ENCODE measurements at regions not wholly inside any gene's neighbourhood (a gene's known extent, or its start where the extent isn't known, plus 50 kb on each side); places are given as distances from the start of the nearest gene placed in this dataset.

DNA sequence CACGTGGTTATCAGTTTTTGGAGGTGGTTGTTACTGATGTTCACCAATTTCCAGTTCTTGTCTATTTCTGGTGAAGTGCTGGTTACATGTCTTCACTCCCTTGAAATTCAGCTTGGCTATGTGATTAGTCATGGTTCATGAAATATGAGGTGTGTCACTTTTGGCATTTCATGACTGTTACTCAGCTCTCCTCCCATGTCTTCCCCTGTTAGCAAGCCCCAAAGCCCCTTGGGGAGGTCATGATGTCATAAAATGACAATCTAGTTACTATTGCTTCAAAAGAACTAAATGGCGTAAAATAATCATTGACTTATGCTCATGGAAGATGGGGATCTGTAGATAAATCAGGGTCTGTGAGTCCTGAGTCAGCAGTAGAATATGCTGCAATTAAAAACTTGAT is 425.1 kb downstream of the SETD4 start:
- no peak for DNase-seq

DNA sequence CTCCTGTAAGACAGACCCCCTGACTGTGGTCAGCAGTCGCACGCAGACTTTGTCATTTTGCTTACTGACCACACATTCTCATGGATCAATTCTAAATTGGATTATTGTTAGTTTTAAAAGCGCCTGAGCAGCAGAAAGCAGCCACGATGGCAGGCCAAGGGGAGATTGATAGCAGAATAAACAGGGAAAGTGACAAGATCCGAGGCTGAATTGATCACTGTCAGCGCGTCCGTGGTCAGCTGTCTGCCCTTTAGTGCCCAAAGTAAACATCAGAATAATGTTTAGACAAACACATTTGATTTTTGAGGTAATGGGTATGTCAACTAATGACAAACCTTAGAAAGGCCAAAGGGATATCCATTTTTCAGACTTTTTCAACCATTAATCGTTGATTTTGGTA is 426.8 kb downstream of the SETD4 start:
- DNase-seq, result no peak

DNA sequence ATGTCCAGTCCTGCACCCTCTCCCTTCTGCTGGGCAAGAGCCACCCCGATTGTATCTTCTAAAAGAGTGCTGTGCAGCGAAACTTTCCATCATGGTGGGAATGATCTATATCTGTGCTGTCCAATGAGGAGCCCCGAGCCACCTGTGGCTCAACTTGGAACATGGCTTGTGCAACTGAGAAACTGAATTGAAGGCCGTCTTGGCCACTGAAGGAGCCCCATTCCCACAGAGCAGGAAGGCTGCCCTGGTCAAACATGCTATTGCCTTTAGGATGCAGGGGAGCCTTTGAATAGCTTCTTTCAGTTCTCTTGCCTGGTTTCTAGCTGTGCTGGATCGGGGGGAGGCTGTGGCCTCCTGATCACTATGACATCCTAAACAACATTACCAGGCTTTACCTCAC is 427.6 kb downstream of the SETD4 start:
- DNase-seq, result no peak

DNA sequence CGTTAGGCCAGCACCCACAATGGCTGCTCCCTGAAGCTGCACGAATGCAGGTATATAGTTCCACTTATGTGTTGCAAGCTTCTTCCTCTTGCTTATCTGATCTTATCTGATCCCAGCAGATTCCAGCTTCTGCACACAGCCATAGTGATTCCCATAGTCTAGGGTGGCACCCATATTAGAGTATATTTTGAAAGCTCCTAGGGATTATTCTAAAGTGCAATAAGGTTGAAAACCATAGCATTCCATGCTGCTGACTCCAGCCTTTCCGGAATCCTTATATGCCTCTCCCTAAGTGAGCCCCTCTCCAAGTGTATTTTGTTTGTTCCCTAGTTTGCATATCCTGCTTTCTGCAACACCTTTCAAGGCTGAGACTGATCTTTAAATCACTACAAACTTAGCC is 432.0 kb downstream of the SETD4 start:
- no peak for DNase-seq

DNA sequence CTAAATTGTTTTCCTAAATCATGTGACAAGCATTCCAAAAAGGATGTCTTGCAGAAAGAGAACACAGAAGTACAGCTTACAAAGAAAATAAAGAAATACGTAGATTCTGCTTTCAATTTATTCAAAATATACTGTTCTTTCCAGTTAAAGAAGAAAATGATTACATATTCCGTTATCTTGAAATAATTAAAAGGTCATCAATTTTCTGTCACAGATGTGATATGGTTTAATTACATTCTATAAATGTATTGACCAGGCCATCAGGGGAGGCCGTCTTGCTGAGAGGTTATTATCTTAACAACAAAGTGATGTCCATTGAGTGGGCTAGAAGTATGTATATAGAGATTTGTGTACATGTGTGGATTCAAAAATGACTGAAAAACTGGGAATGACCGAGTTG is 432.9 kb downstream of the SETD4 start:
- DNase-seq, result no peak

DNA sequence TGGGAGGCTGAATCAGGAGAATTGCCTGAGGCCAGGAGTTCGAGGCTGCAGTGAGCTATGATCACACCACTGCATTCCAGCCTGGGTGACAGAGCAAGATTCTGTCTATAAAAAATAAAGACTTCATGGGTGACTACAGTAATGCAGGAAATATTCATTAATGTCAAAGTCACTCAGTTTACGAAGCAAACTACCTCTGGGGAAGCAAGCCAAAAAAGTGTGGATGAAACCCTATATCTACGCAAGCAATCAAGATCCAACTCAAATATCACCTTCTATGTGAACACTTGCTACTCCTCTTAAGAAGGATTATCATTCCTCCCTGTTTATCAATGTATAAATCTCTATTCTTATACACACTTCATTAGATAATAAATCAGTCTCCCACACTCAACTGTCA is 434.8 kb downstream of the SETD4 start:
- no peak for DNase-seq

DNA sequence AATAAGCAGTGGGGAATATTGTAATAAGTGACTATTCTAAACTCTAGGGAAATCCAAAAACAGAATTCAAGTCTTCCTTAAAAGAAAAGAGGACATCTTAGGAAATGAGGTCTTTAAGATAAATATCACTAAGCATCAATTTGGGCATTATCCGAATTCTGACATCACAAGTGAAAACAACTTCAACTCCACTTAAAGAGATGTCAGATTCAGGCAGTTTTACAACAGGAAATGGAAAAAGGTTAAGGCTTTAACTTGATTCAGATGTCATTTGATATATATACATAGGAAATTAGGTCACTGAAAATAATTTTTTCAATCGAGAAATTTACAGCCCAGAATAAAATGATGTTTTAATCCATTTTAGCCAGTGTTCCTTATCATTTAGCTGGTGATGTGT is 435.4 kb downstream of the SETD4 start:
- no peak for DNase-seq

DNA sequence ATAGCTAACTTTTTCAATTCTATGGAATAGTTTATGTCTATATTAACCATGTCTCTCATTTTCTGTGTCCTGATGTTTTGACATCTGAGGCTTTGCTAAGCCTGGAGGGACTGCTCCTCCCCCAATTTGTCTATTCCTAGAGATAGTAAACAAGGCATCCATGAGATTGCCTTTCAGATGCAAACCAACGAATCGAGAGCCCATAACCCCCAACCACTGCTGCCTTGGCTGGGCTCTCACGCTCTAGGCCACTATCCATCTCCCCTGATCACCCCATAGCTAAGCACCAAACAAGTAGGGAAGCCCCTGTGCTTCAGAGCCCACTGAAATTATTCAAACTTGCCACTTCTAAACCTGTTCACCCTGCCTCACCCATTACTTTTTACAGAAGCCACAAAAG is 437.7 kb downstream of the SETD4 start:
- DNase-seq, result no peak

DNA sequence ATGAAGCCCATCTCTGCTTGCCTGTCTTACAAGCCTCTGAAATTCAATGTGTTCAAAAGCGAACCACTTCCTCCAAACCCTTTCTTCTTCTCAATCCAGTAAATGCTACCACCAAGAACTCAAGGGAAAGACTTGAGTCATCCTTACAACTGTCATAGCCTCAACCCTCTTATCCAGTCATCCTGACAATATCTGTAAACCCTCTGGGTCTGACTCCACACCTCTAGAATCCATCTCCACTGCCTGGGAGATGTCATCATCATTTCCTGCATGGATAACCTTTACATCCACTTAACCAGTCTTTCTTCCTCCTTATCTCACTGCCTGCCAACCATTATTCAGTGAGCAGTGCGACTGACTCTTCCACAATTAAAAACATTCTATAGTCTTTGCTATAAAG is 441.1 kb downstream of the SETD4 start:
- no peak for DNase-seq

DNA sequence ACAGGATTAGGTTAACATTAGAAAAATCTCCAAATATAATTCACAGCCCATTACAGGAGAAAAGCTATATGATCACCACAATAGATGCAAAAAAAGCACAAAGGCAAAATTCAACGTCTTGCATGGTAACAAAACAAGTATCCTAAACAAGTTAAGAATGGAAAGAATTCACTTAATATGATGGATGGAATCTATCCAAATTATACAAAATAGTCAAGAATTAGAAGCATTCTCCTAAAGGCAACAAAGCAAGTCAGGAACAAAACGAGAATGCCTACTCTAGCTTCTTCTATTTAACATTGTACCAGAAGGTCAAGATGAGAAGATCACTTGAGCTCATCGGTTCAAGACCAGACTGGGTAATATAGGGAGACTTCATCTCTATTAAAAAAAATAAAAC is 442.8 kb downstream of the SETD4 start:
- DNase-seq, result no peak

DNA sequence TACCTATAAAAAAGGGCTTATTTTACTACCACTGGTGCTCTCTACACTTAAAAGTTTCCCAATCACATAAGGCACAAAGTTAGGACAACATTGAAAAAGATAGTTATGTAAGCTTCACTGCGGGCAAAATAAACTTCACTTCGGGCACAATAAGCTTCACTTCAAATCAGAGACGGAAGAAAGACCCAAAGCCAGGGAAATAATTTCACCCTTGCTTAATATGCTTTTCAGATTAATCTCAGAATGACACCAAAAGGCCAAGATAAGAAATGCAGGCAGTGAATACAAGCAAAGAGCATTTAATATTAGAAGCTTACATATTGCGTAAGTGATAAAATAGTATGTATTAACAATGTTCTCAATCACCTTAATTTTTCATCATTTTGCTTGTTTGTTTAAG is 444.2 kb downstream of the SETD4 start:
- DNase-seq, result peak in 1 of 2 donors; percentile 15

DNA sequence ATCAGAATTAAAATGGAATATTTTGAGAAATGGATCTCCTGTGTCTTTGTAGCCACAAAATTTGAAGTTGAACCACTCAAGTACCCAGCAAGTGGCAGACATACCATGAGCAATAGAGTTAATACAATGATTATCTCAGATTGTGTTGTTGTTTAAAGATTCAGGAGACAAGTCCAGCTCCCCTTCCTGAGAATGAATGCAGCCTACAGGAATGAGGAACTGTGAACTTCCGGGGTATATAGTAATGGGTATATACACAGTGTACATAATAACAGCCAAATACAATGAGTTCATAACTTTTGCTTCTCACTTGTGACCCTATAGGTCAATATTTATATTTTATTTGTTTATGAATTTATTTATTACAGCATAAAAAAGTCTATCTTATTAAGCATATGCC is 445.0 kb downstream of the SETD4 start:
- DNase-seq, result no peak

DNA sequence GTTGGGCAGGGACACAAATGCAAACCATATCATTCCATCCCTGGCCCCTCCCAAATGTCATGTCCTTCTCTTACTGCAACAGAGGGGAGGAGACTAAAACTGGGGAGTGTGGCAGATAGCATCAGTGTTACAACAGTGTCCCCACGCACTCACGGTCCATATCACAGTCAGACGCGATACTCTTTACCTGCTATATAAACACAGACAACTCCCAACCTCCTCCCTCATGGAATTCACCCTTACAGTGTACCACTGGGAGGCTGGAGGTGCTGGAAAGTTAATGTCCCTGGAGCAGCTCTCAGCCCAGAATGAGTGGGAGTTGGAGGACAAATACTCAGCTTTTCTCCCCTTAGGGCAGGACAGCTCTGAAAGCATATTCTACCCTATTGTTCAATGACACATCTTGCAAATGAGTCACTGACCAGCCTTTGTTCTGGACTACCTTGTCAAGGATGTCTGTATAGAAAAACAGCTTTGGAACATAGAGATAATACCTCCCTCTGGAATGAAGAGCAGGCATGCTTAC is 445.9 kb downstream of the SETD4 start:
- no peak for DNase-seq

DNA sequence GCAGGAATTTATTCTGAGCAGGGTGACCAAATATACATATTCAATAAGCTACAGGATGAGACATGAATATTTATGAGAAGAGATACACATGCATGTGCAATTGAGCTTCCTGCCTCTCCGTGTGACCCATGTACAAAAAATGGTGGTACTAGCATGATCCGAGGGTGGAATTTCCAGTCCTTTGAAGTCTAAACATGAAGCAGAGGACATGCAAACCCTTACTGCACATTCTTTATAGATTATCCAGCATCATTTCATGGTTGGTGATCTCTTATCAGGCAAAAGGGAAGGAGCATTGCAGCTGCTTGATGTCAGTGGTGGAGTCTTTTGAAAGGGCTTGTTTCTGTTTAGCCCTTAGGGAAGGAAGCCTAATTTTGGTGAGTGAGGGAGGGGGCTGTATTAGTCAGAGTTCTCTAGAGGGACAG is 448.6 kb downstream of the SETD4 start:
- no peak for DNase-seq

DNA sequence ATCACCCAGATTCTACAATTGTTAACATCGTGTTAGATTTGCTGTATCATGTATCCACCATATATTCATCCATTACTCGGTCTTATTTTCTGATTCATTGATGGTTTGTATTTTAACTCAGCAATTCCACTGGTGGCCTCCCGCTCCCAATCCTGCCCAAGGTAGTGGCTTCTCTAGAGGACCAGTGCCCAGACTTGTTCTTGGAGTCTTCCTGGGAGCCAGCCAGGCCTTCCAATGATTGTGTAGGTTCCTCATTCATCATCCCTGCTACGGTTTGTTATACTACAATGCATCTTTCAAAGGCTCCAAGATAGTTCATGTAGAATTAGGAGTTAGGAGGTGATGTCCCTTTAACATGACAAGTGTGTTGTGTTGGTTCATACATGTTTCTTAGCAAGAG is 451.1 kb downstream of the SETD4 start:
- no peak for DNase-seq

DNA sequence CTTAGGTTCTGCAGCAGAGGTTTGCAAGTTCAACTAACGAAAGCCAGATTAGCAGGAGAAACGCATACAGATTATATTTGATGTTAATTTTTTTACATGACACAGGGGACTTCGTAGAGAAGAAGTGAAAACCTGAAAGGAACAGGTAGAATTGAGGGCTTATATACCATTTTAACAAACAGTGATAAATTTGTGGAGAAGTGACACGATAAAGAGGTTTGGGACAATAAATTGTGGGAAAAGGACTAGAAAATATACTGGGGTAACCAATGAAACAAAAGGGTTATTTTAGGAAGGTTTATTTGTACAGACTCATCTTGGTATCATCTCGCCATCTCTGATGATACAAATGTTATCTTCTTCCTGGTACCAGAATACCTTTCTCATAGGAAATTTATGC is 452.9 kb downstream of the SETD4 start:
- no peak for DNase-seq

DNA sequence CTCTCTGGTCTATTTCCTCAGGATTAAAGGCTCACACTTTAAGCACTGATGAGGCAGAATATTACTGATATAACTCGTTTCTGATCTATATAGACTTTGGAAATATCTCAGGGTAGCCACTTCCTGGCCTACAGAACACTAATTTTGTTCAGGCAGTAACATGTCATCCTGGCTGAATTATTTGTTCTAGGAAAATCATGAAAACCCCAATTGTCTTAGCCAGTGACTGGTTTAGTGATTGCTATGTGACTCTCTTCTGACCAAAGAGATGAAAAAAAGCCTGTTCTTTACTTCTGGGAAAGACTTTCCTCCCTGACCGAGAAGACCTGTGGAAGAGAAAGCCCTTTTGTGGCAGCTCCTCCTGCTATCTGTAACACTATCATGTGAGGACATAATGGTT is 453.7 kb downstream of the SETD4 start:
- DNase-seq, result no peak

DNA sequence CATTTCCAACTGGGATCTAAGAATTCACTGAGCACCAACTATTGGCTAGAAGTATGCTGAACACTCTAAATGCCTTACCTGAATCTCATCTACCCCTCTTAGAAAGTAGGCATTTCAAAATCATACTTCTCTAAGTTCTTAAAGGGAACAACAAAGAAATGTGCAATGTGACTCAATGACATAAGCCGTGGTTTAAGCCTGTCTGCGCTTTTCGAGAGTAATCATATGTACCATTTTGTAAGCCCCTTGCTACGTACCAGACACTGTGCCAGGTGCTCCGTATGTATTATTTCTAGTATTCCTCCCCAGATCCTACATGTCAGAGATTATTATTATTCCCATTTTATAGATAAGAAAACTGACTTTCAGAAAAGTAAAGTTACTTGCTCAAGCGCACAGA is 454.2 kb downstream of the SETD4 start:
- no peak for DNase-seq

DNA sequence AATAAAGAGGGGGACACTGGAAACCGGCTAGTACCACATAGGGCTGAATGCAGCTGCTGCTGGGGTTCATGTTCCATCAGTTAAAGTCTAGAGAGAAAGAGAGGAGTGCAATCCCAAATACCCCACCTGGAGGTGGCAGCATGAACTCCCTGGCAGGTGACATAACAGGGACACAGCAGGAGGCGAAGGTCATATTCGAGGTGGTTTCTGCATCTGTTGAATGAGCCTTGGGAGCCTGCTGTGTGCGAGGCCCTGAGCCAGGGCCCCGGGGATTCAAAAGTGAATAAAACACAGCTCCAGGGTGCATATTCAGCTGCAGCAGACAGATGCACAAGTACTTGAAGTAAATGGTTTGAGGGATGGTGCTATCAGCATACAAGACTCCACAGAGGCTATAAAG is 456.8 kb downstream of the SETD4 start:
- no peak for DNase-seq

DNA sequence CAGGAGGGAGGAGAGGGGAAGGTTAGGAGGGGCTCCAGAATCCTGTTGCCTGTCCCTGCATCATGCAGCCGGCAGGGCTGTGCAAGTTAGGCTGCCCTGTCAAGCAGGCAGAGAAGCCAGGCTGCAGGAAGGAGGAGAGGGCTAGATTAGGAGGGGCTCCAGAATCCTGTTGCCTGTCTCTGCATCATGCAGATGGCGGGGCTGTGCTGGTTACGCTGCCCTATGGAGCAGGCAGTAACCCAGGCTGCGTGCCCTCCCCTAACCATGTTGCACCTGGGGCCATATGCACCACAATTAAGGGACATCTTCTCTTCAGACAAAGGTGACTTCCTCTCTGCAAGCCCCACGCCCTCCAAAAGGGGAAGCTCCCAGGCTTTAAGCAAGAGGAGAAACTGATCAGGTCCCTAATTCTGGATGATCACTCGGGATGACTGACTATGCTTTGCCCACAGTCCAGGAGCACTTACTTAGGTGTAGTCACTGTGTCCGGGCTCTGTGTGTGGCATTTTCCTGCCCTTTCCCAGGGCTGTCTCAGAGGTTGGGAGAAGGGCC is 457.4 kb downstream of the SETD4 start:
- DNase-seq, result no peak

DNA sequence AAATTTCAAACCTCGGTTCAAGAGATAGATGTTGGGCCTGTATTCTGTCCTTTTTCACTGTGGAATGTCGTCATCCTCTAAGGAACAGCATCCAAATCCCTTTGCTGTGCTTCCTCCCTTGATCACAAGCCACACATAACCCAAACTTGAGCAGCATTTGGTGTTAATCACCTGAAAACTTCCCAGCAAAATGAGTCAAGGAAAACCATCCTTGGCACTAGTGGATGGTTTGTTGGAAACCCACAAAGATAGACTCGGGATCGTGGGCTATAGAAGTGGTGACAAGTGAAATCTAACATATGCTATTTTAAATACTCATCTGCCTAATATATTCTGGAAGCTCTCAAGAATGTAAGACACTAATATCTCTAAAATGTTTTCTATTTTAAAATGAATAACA is 459.1 kb downstream of the SETD4 start:
- DNase-seq, result no peak

DNA sequence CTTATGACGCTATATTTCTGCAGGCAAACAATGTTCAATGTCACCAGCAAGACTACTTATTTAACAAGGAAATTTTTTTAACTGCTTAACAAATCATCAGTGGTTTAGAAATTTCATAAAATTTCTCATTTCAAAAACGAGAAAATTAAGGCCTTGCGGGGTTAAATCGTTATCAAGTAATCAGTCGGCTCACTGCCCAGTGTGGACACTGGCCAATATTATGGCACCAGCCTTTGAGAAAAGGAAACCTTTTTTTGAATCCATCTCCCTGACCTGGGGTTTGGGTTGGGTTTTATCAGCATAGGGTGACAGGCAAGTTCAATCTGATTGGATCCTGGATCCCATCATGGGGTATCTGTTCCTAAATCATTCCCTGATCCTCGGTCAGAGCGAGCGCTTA is 461.2 kb downstream of the SETD4 start:
- no peak for DNase-seq

DNA sequence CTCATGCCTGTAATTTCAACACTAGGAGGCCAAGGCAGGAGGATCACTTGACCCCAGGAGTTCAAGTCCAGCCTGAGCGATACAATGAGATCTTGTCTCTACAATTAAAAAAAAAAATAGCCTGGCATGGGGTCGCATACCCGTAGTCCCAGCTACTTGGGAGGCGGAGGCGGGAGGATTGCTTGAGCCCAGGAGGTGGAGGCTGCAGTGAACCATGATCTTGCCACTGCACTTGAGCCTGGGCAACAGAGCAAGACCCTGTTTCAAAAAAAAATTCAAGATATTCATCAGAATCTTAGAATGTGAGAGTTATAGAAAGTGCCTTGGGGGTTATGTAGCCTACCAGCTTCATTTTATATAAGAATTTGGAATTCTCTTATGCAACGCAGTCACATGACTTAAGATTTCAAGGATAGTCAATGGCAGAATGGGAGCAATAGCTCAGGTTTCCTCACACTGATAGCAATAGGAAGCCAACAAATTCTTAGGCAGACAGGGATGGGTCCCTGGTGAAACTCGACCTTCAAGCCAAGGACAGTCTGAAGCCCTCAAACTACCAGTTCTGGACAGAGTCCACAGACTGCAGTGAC is 462.5 kb downstream of the SETD4 start:
- no peak for DNase-seq

DNA sequence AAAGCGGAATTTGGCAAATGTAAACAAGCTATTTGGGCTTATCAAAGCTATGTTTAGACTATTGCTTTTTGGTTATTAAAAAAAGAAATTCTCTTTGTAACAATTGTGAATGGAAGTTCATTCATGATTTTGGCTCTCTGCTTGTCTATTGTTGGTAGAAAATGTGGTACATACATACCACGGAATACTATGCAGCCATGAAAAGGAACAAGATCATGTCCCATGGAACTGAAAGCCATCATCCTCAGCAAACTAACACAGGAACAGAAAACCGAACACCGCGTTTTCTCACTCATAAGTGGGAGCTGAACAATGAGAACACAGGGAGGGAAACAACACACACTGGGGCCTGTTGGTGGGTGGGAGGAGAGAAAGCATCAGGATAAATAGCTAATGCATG is 465.4 kb downstream of the SETD4 start:
- no peak for DNase-seq

DNA sequence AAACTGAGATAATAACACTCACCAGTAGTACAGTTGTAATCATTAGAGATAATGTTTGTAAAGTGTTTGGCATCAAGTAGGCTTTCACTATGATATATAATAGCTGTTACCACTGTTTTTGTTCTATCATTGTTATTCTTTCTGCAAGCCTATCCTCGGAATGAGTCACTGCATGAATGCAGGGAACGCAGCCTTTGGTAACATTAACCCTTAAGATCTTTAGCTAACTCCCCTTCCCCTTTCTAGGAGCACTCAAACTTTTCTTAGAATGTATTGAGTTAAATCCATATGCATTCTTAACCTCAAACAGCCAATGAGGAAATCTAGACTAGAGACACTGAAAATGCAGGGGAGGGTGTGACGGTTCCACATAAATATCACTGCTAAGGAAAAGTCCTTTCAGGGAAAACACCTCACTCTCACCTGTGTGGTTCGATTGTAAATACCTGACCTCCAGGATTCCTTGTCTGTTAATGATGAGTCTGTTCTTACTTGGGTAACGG is 467.3 kb downstream of the SETD4 start:
- no peak for DNase-seq

Measured in hippocampal formation (tissue), 2 donors.